ENCODE measurements at regions not wholly inside any gene's neighbourhood (a gene's known extent, or its start where the extent isn't known, plus 50 kb on each side); places are given as distances from the start of the nearest gene placed in this dataset.

DNA sequence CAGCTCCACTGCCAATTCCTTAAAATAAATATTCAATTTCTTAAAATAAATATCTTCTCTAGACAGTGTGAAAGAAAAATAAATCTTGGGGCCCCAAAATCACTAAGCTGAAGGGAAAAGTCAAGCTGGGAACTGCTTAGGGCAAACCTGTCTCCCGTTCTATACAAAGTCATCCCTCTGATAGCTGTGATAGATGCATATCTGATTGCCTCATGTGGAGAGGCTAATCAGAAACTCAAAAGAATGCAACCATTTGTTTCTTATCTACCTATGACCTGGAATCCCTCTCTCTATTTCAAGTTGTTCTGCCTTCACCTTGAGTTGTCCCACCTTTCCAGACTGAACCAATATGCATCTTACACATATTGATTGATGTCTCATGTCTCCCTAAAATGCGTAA lies 889.8 kb downstream of the TRHDE start:
- Histone ChIP-seq H3K4me1 (ENCODE audit: low read depth) (no peaks in the 10 kb centered on the region), H3K9me3 (ENCODE audit: low read depth) (no peaks in the 10 kb centered on the region), H3K27me3 (no peaks in the 10 kb centered on the region), H3K4me3 (no peak overlapping the region), H3K27ac (no peak overlapping the region), H3K36me3 (no peaks in the 10 kb centered on the region)
- TF ChIP-seq, protein P1, sequence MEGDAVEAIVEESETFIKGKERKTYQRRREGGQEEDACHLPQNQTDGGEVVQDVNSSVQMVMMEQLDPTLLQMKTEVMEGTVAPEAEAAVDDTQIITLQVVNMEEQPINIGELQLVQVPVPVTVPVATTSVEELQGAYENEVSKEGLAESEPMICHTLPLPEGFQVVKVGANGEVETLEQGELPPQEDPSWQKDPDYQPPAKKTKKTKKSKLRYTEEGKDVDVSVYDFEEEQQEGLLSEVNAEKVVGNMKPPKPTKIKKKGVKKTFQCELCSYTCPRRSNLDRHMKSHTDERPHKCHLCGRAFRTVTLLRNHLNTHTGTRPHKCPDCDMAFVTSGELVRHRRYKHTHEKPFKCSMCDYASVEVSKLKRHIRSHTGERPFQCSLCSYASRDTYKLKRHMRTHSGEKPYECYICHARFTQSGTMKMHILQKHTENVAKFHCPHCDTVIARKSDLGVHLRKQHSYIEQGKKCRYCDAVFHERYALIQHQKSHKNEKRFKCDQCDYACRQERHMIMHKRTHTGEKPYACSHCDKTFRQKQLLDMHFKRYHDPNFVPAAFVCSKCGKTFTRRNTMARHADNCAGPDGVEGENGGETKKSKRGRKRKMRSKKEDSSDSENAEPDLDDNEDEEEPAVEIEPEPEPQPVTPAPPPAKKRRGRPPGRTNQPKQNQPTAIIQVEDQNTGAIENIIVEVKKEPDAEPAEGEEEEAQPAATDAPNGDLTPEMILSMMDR (IDR thresholded peaks at IDR 0.05; ENCODE audit: low read depth, low read length) = no peak
- DNase-seq (ENCODE audit: low read depth in 1 of 2, low spot score in 1 of 2) = no peak

DNA sequence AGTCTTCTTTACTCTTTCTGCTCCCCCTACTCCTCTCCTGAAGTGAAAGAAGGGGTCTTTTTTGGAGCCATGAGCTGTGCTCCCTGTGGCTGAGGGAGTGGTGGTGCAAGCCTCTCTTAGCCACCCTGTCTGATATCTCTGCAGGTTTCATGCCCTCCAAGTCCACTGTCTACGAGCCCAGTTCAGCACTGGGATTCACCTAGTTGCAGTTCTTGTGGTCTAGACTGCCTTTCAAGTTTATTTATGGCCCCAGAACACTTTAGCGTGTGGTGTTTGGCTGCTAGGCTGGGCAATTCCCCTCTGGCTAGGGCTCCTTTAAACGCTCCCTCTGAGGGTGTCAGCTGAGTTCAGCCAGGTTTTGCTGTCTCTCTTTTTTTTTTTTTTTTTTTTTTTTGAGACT lies 908.6 kb downstream of the TRHDE start:
- no peaks in the 10 kb centered on the region for H3K27me3 ChIP-seq

DNA sequence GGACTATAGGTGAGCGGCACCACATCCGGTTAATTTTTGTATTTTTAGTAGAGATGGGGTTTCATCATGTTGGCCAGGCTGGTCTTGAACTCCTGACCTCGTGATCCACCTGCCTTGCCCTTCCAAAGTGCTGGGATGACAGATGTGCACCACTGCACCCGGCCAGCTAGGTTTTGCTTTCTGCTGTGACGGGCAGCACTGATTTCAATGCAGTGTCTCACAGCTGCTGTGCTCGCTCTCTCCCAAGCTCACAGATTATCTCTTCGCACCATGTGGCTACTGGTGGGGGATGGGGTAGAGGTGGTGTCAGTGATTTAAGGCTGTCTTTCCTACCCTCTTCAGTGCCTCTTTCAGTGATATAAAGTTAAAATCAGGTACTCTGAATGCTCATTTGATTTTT lies 909.1 kb downstream of the TRHDE start:
- TF ChIP-seq, protein P1 (IDR thresholded peaks at IDR 0.05; ENCODE audit: low read depth, low read length) = no peak
- H3K4me3 ChIP-seq = no peak overlapping the region
- DNase-seq (ENCODE audit: low read depth in 1 of 2, low spot score in 1 of 2) = peak in 1 of 2 donors; percentile 0
- no peaks in the 10 kb centered on the region for H3K36me3 ChIP-seq
- no peaks in the 10 kb centered on the region for H3K9me3 ChIP-seq (ENCODE audit: low read depth)
- no peaks in the 10 kb centered on the region for H3K4me1 ChIP-seq (ENCODE audit: low read depth)
- H3K27me3 ChIP-seq = no peaks in the 10 kb centered on the region
- no peak overlapping the region for H3K27ac ChIP-seq

More for the DNA sequence above, 908.6 kb downstream of the TRHDE start:
- TF ChIP-seq, protein P1 (IDR thresholded peaks at IDR 0.05; ENCODE audit: low read depth, low read length) = no peak
- Histone ChIP-seq H3K27ac (no peak overlapping the region), H3K9me3 (ENCODE audit: low read depth) (no peaks in the 10 kb centered on the region), H3K4me3 (no peak overlapping the region), H3K36me3 (no peaks in the 10 kb centered on the region), H3K4me1 (ENCODE audit: low read depth) (no peaks in the 10 kb centered on the region)
- DNase-seq (ENCODE audit: low read depth in 1 of 2, low spot score in 1 of 2) = no peak

DNA sequence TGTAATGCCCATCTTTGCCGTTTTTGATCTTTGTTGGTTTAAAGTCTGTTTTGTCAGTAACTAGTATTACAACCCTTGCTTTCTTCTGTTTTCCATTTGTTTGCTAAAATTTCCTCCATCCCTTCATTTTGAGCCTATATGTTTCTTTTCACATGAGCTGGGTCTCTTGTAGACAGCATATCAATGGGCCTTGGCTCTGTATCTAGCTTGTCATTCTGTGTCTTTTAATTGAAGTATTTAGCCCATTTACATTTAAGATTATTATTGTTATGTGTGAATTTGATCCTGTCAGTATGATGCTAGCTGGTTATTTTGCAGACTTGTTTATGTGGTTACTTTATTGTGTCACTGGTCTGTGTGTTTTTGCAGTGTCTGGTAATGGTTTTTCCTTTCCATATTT lies 913.2 kb downstream of the TRHDE start:
- Histone ChIP-seq H3K36me3 (no peaks in the 10 kb centered on the region), H3K9me3 (ENCODE audit: low read depth) (no peaks in the 10 kb centered on the region), H3K27me3 (no peaks in the 10 kb centered on the region), H3K4me3 (no peak overlapping the region), H3K27ac (no peak overlapping the region), H3K4me1 (ENCODE audit: low read depth) (no peaks in the 10 kb centered on the region)
- TF ChIP-seq, protein P1 (IDR thresholded peaks at IDR 0.05; ENCODE audit: low read depth, low read length) = no peak
- no peak for DNase-seq (ENCODE audit: low read depth in 1 of 2, low spot score in 1 of 2)

DNA sequence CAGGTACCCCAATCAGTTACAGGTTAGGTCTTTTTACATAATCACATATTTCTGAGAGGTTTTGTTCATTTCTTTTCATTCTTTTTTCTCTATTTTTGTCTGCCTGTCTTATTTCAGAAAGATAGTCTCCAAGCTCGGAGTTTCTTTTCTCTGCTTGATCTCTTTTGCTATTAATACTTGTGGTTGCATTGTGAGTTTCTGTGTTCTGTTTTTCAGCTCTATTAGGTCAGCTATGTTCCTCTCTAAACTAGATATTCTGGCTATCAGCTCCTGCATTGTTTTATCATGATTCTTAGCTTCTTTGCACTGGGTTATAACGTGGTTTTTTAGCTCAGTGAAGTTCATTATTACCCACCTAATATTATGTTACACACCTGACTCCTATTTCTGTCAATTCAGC lies 914.1 kb downstream of the TRHDE start:
- Histone ChIP-seq H3K36me3 (no peaks in the 10 kb centered on the region), H3K27ac (no peak overlapping the region), H3K27me3 (no peaks in the 10 kb centered on the region), H3K4me1 (ENCODE audit: low read depth) (no peaks in the 10 kb centered on the region), H3K4me3 (no peak overlapping the region), H3K9me3 (ENCODE audit: low read depth) (no peaks in the 10 kb centered on the region)
- no peak for DNase-seq (ENCODE audit: low read depth in 1 of 2, low spot score in 1 of 2)
- TF ChIP-seq, protein P1 (IDR thresholded peaks at IDR 0.05; ENCODE audit: low read depth, low read length) = no peak

DNA sequence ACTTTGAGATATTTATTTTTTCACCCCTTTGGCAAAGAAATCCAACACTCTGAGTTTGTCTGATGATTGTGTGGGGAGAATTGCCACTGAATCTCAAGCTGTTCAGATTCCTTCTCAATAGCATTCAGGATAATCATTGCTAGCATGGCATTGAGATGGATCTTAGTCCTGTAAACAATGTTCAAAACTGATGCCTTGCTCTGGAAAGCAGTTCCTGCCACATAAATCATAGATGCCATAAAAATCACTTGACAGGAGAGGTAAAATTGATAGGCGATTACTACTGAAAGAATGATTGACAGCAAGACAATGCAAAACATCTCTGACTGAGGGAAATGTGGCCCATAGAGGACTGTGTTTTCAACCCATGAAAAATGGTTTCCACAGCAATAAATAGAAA lies 915.6 kb downstream of the TRHDE start:
- TF ChIP-seq, protein P1 (IDR thresholded peaks at IDR 0.05; ENCODE audit: low read depth, low read length) = no peak
- Histone ChIP-seq H3K36me3 (no peaks in the 10 kb centered on the region), H3K27me3 (no peaks in the 10 kb centered on the region)

More for the DNA sequence above, 915.6 kb downstream of the TRHDE start:
- H3K27ac ChIP-seq = no peak overlapping the region
- no peaks in the 10 kb centered on the region for H3K9me3 ChIP-seq (ENCODE audit: low read depth)
- no peak for DNase-seq (ENCODE audit: low read depth in 1 of 2, low spot score in 1 of 2)
- H3K4me1 ChIP-seq (ENCODE audit: low read depth) = no peaks in the 10 kb centered on the region
- no peak overlapping the region for H3K4me3 ChIP-seq
